Activated CD4-positive, alpha-beta T cell treated with anti-CD3 and anti-CD28 coated beads, Interleukin-2, Interleukin-4, amounts not matched to agents 100 ng/mL and 50 ng/mL, durations not matched to agents 16 hours and 8 hours (primary cell): ENCODE measurements at regions not wholly inside any gene's neighbourhood (a gene's known extent, or its start where the extent isn't known, plus 50 kb on each side); places are given as distances from the start of the nearest gene placed in this dataset.

Source experiments
- DNase-seq: peaks from one replicate; pipeline ENCODE4 v3.0.0-alpha.2; 2020; ENCODE audit warnings: low spot score

DNA sequence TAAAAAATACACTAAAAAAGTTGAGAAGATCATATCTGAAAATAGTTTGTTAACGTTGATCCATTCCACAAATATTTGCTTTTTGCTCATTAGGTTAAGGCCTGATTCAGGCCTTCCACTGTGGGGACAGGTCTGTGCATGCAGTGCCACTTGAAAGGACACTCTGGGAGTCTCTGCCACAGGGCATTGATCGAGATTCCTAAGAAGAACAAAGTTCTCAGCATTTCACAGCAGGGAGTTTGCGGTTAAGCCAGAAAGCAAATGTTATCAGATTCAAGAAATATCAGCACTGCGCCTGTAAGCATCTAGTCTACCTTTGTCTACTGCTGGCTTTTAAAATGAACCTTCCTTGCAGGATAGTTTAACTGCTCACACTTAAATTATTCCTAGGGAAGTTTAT, 62.2 kb upstream of the TNIP3 start:
- no peak for DNase-seq

DNA sequence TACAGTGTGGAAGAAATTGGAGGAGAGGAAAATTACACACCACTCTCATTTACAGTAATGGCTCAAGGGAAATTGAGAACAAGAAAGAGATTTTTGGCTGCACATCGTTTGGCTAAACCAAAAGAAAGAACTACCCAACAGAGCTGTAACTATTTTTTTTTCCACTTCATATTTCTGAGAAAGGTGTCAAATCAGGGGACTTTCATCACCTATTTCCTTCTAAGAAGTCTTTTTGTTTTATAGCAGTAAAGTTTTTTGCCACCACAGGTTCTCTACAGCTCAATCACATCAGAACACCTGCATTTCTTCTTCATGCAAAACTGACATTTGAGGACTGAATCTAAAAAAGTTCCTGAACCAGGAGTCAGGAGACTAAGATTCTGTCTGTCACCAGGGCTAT, 57.5 kb upstream of the TNIP3 start:
- no peak for DNase-seq

DNA sequence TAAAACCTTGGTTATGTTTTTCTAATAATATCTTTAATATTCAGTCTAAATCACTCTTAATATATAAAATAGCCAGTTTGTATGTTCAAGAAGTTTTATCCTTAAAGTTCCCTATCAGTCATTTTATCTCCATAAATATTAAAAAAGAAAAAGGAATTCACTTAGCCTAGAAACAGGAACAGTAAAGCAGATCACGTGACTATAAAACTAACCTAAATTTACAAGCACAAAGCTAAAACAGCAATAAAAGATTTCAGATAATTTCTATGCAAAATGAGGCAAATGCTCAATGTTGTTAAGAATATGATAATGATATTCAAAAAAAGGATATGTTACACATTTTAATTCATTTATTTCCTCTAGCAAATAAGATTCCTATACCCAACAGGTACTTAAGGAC, 57.1 kb upstream of the TNIP3 start:
- DNase-seq, result no peak

- DNase-seq, result no peak
Measured at GRCh38 chr4:121220698-121221097, 56.6 kb upstream of the TNIP3 start.

GRCh38 chr4:121219227-121219626, 55.1 kb upstream of the TNIP3 start:
- DNase-seq, result no peak

GRCh38 chr4:121217351-121217750, 53.2 kb upstream of the TNIP3 start:
- DNase-seq, result no peak

- DNase-seq, result no peak
Measured at GRCh38 chr4:121216461-121216860, 52.3 kb upstream of the TNIP3 start.

GRCh38 chr4:121213940-121214339, 49.8 kb upstream of the TNIP3 start:
- no peak for DNase-seq
